CD14-positive monocyte (primary cell): ENCODE measurements at regions not wholly inside any gene's neighbourhood (a gene's known extent, or its start where the extent isn't known, plus 50 kb on each side); places are given as distances from the start of the nearest gene placed in this dataset.
A peak's percentile ranks its signal among the peaks of the same experiment; 100 is the strongest.

Experiments
- DNase-seq, 3 donors: peaks; one replicate each; pipeline ENCODE4 v3.0.0-alpha.2; 2011 to 2022
- H2AFZ ChIP-seq: 2 replicates; pipeline ENCODE4 v1.6.0; 2012; ENCODE audit warnings: mild to moderate bottlenecking, low read depth, low read length, inconsistent platforms; ENCODE audit not compliant: insufficient read depth, poor library complexity, severe bottlenecking
- H3K27ac ChIP-seq, 2 donors: 1 replicate in 1 of 2; 2 replicates in 1 of 2; pipeline ENCODE4 v1.5.1; 2012 to 2013; ENCODE audit warnings: low read length in 2 of 2, control low read depth in 1 of 2, inconsistent platforms in 1 of 2, low read depth in 1 of 2, mild to moderate bottlenecking in 1 of 2
- H3K27me3 ChIP-seq, 2 donors: one replicate each; pipeline versions ENCODE4 v1.6.0 to v1.6.1; 2011 to 2013; ENCODE audit warnings: low read length in 2 of 2; ENCODE audit not compliant: control insufficient read depth in 2 of 2, insufficient read depth in 2 of 2
- H3K36me3 ChIP-seq, 2 donors: replicated peaks in 1 of 2; 1 replicate in 1 of 2; 2 replicates in 1 of 2; pipeline versions ENCODE4 v1.5.1 to v1.6.1; 2012 to 2013; ENCODE audit warnings: low read length in 2 of 2, control low read depth in 1 of 2, inconsistent platforms in 1 of 2, mild to moderate bottlenecking in 1 of 2; ENCODE audit not compliant: insufficient read depth in 2 of 2, control insufficient read depth in 1 of 2
- H3K4me1 ChIP-seq, 2 donors: 1 replicate in 1 of 2; 2 replicates in 1 of 2; pipeline versions ENCODE4 v1.5.1 to v1.6.1; 2012 to 2013; ENCODE audit warnings: low read length in 2 of 2, control low read depth in 1 of 2, inconsistent platforms in 1 of 2, mild to moderate bottlenecking in 1 of 2, moderate library complexity in 1 of 2; ENCODE audit not compliant: insufficient read depth in 2 of 2, control insufficient read depth in 1 of 2
- H3K4me2 ChIP-seq: replicated peaks from 2 replicates; pipeline ENCODE3; 2012; ENCODE audit warnings: low read length, moderate library complexity, mild to moderate bottlenecking; ENCODE audit not compliant: poor library complexity, severe bottlenecking; ENCODE audit errors: extremely low read depth
- H3K4me3 ChIP-seq, 3 experiments: fragments of 200-600 bp in 1 of 3; sonication (generic) in 1 of 3; replicated peaks in 1 of 3; 1 replicate in 2 of 3; 2 replicates in 1 of 3; pipeline ENCODE4 v1.5.1; 2011 to 2013; ENCODE audit warnings: low read length in 3 of 3, mild to moderate bottlenecking in 3 of 3, control low read depth in 2 of 3, low read depth in 2 of 3, inconsistent platforms in 1 of 3, moderate library complexity in 1 of 3
- H3K79me2 ChIP-seq: 2 replicates; pipeline ENCODE4 v1.6.0; 2012; ENCODE audit warnings: mild to moderate bottlenecking, control low read depth, inconsistent platforms, low read length, moderate library complexity; ENCODE audit not compliant: insufficient read depth
- H3K9ac ChIP-seq: 2 replicates; pipeline ENCODE4 v1.6.0; 2017; ENCODE audit warnings: low read length, mild to moderate bottlenecking; ENCODE audit not compliant: insufficient read depth, poor library complexity, severe bottlenecking
- H3K9me3 ChIP-seq, 2 donors: replicated peaks in 1 of 2; 1 replicate in 1 of 2; 2 replicates in 1 of 2; pipeline versions ENCODE4 v1.5.1 to v1.6.1; 2012 to 2013; ENCODE audit warnings: low read length in 2 of 2, control low read depth in 1 of 2; ENCODE audit not compliant: control insufficient read depth in 1 of 2, insufficient read depth in 1 of 2
- H4K20me1 ChIP-seq: 2 replicates; pipeline ENCODE4 v1.6.0; 2012; ENCODE audit warnings: mild to moderate bottlenecking, low read length, control low read depth, moderate library complexity; ENCODE audit not compliant: insufficient read depth
- H3K27ac Mint-ChIP-seq, 7 donors: one replicate each; pipeline ENCODE4 v1.8.0; 2020; ENCODE audit warnings: mild to moderate bottlenecking in 7 of 7, mixed read lengths in 7 of 7, moderate library complexity in 6 of 7, inconsistent platforms in 2 of 7
- H3K27me3 Mint-ChIP-seq, 3 donors: one replicate each; pipeline ENCODE4 v1.8.0; 2021 to 2022; ENCODE audit warnings: low read depth in 3 of 3, mild to moderate bottlenecking in 3 of 3, mixed read lengths in 3 of 3, moderate library complexity in 3 of 3, inconsistent platforms in 1 of 3
- H3K36me3 Mint-ChIP-seq, 2 donors: one replicate each; pipeline ENCODE4 v1.8.0; 2020; ENCODE audit warnings: mixed read lengths in 2 of 2, inconsistent platforms in 1 of 2, mild to moderate bottlenecking in 1 of 2
- H3K4me1 Mint-ChIP-seq: one replicate; pipeline ENCODE4 v1.8.0; 2020; ENCODE audit warnings: mild to moderate bottlenecking, mixed read lengths
- H3K4me3 Mint-ChIP-seq, 2 donors: one replicate each; pipeline ENCODE4 v1.8.0; 2020; ENCODE audit warnings: mild to moderate bottlenecking in 2 of 2, mixed read lengths in 2 of 2, moderate library complexity in 1 of 2
- H3K9me3 Mint-ChIP-seq, 7 donors: one replicate each; pipeline ENCODE4 v1.8.0; 2020 to 2022; ENCODE audit warnings: mixed read lengths in 7 of 7, mild to moderate bottlenecking in 6 of 7, moderate library complexity in 6 of 7, inconsistent platforms in 2 of 7
- CTCF ChIP-seq: fragments of 200-600 bp; IDR thresholded peaks from one replicate; pipeline ENCODE4 v1.8.0; 2022; ENCODE audit warnings: antibody characterized with exemption, mild to moderate bottlenecking
- WGBS: methylation state at CpG from one replicate; pipeline ENCODE4 v1.1.5; 2013; ENCODE audit warnings: missing lambda C conversion rate; ENCODE audit not compliant: insufficient coverage; 5-methylcytosine and 5-hydroxymethylcytosine counted together
- intact Hi-C, 2 donors: fragments of 100-400 bp; cut with micrococcal nuclease; formaldehyde crosslinking; loops; one replicate each; pipeline versions ENCODE4 v1.15.0 to v1.15.1; 2023

GRCh38 chr13:22085001-22085400, 414.1 kb downstream of the FGF9 start:
- Histone ChIP-seq H3K9ac (no peak overlapping the region), H3K9me3 (peaks cover 0 to 4% of the 10 kb centered on the region in 2 donors), H3K36me3 (no peaks in the 10 kb centered on the region), H3K4me2 (no peak overlapping the region), H3K4me1 (no peaks in the 10 kb centered on the region), H3K27me3 (no peaks in the 10 kb centered on the region), H2AFZ (no peak overlapping the region), H3K4me3 (no peak overlapping the region), H4K20me1 (no peaks in the 10 kb centered on the region), H3K79me2 (no peaks in the 10 kb centered on the region), H3K27ac (no peak overlapping the region)
- H3K4me3 Mint-ChIP-seq, result no peak overlapping the region
- no CpG with 5 or more reads among the region's 2 CpGs for WGBS
- H3K27me3 Mint-ChIP-seq, result peaks cover 0 to 4% (median 2%) of the 10 kb centered on the region in 3 donors
- peaks cover 0 to 10% (median 4%) of the 10 kb centered on the region in 7 donors for H3K9me3 Mint-ChIP-seq
- TF ChIP-seq CTCF, result no peak
- intact Hi-C loops, result no loop called here
- no peaks in the 10 kb centered on the region for H3K36me3 Mint-ChIP-seq
- H3K4me1 Mint-ChIP-seq, result no peaks in the 10 kb centered on the region
- H3K27ac Mint-ChIP-seq, result peak overlapping the region in 1 of 7 donors; percentile 75
- no peak for DNase-seq

GRCh38 chr13:22086597-22087330, 415.9 kb downstream of the FGF9 start:
- DNase-seq, result no peak
- no peaks in the 10 kb centered on the region for H3K36me3 ChIP-seq
- no peak for TF ChIP-seq CTCF
- H3K27ac Mint-ChIP-seq, result no peak overlapping the region
- no peaks in the 10 kb centered on the region for H3K4me1 ChIP-seq
- H3K79me2 ChIP-seq, result no peaks in the 10 kb centered on the region
- no peaks in the 10 kb centered on the region for H4K20me1 ChIP-seq
- no peak overlapping the region for H3K4me3 ChIP-seq
- H3K27me3 ChIP-seq, result no peaks in the 10 kb centered on the region
- peaks cover 0 to 5% (median 4%) of the 10 kb centered on the region in 3 donors for H3K27me3 Mint-ChIP-seq
- peaks cover 0 to 4% of the 10 kb centered on the region in 2 donors for H3K9me3 ChIP-seq
- no peak overlapping the region for H3K4me2 ChIP-seq
- intact Hi-C loops, result no loop called here
- H2AFZ ChIP-seq, result no peak overlapping the region
- 85% methylated on average over 8 of the region's 10 CpGs for WGBS
- peaks cover 0 to 13% (median 4%) of the 10 kb centered on the region in 7 donors for H3K9me3 Mint-ChIP-seq
- no peaks in the 10 kb centered on the region for H3K36me3 Mint-ChIP-seq
- no peak overlapping the region for H3K27ac ChIP-seq
- H3K9ac ChIP-seq, result no peak overlapping the region
- no peak overlapping the region for H3K4me3 Mint-ChIP-seq
- H3K4me1 Mint-ChIP-seq, result no peaks in the 10 kb centered on the region
